NCI-H82 (cell line): ENCODE measurements at regions not wholly inside any gene's neighbourhood (a gene's known extent, or its start where the extent isn't known, plus 50 kb on each side); places are given as distances from the start of the nearest gene placed in this dataset.
"Not testable (repeated sequence)": the region's sequence is repeated elsewhere in the genome, so short reads cannot be mapped to it uniquely, and the experiment has no call there.

Experiments used
- DNase-seq: peaks from one replicate; lab custom pipeline; 2025; lab: John Stamatoyannopoulos, UW

GRCh38 chr14:58887931-58888330, 250.2 kb downstream of the DACT1 start:
- no peak for DNase-seq

DNA sequence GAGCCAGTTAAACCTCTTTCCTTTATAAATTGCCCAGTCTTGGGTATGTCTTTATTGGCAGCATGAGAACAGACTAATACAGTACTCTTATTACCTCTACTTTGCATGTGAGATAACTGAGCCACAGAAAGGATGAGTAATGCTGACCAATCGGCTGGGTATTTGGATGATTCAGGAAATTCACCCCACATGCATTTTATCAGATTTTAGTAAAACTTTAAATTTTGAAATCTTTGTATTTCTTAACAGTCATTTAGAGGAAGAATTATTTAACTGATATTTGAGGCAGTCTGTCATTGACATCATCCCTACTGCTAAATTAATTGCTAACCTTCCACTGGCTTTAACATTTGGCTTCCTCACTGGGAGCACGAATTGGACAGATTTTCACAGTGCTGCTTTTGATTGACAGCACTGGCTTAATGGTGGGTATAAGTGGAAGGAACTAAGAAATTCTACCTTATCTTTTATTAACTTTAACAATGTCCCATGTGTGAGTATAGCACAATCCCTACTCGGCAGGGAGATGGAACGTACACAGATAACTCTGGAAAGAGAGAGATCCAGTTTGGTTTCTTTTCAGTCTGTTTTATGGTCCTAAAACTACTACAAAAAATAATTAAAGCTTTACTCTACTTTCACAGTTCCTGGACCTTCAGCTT, 261.0 kb downstream of the DACT1 start:
- no peak for DNase-seq

DNA sequence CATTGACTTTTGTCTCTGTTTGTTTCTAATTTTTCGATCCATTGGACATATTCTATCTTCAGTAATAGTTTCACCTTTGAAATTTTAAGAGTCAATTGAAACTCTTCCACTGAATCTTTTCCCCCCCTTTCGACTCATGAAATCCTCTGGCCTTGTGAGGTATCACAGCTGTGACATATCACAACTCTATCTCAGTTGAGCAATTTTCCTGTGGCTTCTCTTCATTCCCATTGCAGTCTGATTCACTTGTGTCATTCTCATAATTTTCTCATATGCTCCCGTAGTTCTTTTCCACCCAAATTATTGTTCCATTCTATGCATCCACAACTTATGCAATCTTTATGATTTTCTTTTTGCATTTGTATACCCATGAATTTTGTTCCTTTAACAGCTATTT, 261.6 kb downstream of the DACT1 start:
- no peak for DNase-seq

DNA sequence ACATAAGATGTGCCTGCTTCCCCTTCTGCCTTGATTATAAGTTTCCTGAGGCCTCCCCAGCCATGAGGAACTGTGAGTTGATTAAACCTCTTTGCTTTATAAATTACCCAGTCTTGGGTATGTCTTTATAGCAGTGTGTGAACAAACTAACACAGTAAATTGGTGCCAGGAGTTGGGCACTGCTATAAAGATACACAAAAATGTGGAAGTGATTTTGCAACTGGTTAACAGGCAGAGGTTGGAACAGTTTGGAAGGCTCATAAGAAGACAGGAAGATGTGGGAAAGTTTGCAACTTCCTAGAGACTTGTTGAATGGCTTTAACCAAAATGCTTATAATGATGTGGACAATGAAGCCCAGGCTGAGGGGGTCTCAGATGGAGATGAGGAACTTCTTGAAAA, 264.1 kb downstream of the DACT1 start:
- DNase-seq = no peak

- DNase-seq = no peak
Measured at GRCh38 chr14:58904776-58905175, 267.0 kb downstream of the DACT1 start.

DNA sequence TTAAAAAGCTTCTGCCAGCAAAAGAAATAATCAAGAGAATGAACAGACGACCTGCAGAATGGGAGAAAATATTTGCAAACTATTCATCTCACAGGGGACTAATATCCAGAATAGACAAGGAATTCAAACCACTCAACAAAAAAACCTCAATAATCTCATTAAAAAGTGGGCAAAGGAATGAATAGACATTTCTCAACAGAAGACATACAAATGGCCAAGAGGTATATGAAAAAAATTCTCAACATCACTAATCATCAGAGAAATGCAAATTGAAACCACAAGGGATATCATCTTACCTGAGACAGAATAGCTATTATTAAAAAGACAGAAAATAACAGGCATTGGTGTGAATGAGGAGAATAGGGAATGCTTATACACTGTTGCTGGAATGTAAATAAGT, 270.0 kb downstream of the DACT1 start:
- DNase-seq = no peak

- DNase-seq = no peak
Measured at GRCh38 chr14:58912287-58912686, 274.5 kb downstream of the DACT1 start.

DNA sequence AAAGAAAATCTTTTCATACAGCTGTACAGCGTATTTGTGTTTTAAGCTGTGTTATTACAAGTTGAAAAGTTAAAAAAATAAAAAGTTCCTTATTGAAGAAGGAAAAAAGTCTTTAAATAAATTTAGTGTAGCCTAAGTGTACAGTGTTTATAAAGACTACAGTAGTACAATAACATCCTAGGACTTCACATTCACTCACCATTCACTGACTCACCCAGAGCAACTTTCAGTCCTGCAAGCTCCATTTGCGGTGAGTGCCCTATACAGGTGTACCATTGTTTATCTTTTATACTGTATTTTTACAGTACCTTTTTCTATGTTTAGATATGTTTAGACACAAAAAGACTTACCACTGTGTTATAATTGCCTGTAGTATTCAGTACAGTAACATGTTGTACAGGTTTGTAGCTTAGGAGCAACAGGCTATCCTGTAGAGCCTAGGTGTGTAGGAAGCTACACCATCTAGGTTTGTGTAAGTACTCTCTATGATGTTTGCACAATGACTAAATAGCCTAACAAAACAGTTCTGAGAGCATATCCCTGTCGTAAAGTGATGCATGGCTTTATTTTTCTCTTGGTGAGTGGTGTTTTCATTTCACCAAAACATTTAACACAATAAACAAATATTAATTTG, 275.2 kb downstream of the DACT1 start:
- DNase-seq = no peak

- DNase-seq = no peak
Measured at GRCh38 chr14:58914279-58914855, 274.1 kb upstream of the DAAM1 start.

- DNase-seq = no peak
Measured at GRCh38 chr14:58915646-58916045, 272.8 kb upstream of the DAAM1 start.

DNA sequence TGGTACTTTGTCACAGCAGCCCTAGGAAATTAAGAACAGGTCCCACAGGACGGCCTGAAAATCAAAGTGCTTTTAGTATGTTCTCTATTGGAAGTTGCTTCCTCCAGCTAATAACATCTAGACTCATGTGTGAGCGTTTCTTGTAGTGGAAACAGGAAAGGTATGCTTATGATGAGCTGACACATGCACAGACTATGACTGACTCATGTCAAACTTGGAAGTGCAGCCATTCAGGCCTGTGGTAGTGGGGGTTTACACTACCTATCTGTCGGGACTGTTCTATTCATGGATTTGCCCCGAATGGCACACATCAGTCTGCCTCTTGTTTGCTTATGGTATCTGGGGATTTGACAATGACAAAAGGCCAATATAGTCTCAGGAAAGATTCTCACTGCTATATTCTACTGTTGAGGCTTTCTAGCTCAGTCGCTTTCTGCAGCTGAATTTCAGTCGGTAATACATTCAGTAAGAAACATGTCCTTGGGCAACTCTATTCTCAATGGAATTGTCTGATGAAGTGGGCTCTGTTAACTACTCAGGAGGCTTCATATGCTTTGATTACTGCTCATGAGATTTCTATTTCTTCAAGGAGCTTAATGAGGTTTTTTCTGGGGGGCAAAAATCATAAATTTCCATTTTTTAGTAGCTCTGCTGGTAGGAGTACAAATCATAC, 270.3 kb upstream of the DAAM1 start:
- no peak for DNase-seq

GRCh38 chr14:58919217-58919616, 269.2 kb upstream of the DAAM1 start:
- DNase-seq = peak; percentile 77

GRCh38 chr14:58920230-58920629, 268.2 kb upstream of the DAAM1 start:
- DNase-seq = no peak

- DNase-seq = not testable (repeated sequence)
Measured at GRCh38 chr14:58922201-58922940, 266.1 kb upstream of the DAAM1 start.

DNA sequence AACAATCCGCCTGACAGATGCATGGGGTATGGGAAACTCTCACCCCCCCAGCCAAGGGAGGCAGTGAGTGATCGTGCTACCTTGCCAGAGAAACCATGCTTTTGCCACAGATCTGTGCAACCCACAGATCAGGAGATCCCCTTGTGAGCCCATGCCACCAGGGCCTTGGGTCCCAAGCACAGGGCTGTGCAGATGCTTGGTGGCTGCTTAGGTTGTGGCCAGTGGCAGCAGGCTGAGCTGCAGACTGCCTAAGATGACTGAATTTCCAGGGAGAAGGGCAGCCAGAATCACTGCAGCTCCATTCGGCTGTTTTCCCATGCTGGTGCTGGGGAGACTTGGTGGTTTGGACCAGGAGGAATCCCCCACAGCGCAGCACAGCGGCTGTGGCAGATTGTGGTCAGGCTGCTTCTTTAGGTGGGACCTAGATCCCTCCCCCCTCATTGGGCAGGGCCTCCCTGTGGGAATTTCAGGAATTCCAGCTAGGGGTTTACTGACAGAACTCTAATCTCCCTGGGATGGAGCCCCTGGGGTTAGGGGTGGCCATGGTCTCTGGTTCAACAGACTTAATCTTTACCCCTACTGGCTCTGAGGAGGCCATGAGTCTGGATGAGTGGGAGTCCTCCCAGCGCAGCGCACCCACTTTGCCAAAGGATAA, 264.6 kb upstream of the DAAM1 start:
- no peak for DNase-seq

DNA sequence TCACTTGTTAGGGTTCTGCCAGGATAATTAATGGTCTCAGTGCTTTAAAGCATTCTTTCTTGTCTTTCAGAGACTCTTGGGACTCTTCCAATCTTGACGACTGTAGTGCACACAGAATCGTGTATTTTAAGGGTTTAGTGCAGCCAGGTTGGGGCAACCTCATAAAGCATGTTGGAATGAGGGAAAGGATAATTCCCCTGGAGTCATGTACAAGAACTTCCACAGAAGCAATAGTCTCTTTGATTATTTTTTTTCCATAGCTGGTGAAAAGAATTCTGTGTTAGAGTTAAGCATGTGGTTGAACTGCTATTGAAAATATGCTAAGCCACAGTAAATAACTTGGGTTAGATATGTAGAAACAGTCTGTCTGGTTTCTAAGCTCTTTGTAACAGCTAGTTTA, 246.8 kb upstream of the DAAM1 start:
- DNase-seq = no peak

- DNase-seq = peak; percentile 28
Measured at GRCh38 chr14:58942516-58942915, 246.0 kb upstream of the DAAM1 start.

DNA sequence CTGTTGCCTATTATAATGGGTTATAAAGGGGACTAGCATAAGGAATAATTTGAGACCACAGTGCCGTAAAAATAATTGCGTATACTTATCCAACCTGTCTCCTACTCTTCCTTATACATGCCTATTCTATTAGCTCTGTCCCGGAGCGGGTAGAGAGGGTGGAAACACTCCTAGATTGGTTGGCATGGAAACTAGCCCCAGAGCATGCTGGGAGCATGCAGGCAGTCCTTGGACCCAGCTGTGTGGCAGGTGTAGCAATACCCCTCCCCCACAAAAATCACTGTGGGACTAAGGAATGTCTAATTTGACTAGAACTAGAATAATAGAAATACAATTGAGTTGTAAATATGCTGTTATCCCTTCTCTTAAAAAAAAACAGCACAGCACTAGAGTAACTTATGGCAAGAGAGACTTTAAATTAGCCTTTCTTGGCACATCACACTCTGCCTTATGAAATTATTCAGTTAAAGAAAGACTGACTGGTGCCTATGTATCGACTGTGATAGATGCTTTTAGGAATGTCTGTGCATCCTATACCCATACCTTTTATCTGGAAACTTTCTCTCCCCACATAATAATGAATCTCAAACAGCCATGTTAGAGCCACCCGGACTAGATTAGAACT, 244.0 kb upstream of the DAAM1 start:
- DNase-seq = peak; percentile 25

DNA sequence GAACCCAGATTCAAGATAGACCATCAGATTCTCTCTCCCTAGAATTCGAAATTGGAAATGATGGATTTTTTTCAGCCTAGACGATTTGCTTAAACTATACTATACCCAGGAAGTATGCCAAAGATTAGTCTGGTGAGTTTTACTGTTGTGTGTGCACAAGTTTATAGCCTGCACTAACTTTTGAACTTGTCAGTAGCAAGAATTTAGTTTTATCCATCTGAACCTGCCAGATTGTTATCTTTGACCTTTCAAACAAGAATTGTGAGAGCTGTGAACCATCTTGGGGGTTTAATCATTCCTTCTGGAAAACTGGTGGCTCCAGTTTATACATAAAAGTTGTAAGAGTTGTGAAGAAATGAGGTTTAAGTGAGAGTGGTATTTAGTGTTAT, 243.5 kb upstream of the DAAM1 start:
- no peak for DNase-seq

GRCh38 chr14:58946431-58946830, 242.0 kb upstream of the DAAM1 start:
- DNase-seq = no peak

DNA sequence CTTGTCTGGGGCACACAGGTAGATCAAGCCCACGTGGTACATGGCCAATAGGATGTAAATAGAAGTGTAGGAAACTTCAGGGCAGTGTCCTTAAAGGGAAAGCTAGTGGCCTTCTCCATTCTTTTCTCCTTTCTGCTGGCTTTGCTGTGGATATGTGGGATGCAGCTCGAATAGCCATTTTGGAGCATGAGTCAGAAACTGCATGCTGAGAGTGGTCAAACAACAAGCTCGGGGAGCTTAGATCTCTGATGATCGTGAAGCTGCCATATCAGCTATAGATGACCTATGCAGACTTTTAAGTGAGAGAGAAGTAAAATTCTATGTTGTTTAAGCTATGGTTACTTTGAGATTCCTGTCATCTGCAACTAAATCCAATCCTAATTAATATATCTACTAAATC, 241.3 kb upstream of the DAAM1 start:
- DNase-seq = no peak
